ENCODE measurements at regions not wholly inside any gene's neighbourhood (a gene's known extent, or its start where the extent isn't known, plus 50 kb on each side); places are given as distances from the start of the nearest gene placed in this dataset.
A peak's percentile ranks its signal among the peaks of the same experiment; 100 is the strongest.

DNA sequence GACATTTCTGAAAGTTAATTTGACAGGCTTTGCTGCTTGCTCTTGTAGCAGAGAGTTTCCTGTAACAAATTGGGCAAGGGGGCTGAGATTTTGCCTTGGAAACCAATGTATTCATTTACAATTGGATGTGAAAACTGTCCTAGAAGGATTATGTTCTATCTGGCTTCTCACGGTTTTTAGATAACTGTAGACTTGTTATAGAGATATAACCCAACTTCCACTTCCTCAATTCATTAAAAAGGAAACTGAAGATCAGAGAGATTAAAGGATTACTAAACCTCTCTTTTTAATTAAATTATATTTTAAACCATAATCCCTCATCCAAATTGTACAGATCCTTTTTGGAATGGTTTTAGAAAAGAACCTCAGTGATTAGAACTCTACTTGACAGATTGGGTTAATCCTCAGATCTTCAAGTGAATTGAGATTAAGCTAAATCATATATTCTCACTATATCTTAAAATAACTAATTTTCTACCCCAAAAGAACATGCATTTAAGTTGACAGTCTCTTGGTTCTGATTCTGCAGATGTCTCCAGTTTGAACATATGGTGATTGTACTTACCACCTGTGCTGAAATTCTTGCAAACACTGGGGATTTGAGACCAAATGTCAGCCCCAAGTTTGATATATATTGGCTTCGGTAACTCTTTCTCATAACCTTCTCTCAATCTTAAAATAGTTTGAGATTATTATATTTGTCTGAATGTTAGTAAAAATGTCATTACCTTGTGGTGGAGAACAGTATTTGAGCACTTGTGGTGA, 130.1 kb upstream of the C9orf72 start:
- H3K9ac ChIP-seq: no peak overlapping the region
- Mint-ChIP-seq H3K4me1 (no peaks in the 10 kb centered on the region), H3K27ac (no peak overlapping the region), H3K9me3 (peaks cover 14% of the 10 kb centered on the region), H3K4me3 (no peak overlapping the region), H3K36me3 (no peaks in the 10 kb centered on the region), H3K27me3 (ENCODE audit: insufficient read depth, low read depth) (no peaks in the 10 kb centered on the region)
- no peak overlapping the region for H3K4me3 ChIP-seq
- no peaks in the 10 kb centered on the region for H3K27me3 ChIP-seq
- H3F3A ChIP-seq (ENCODE audit: low read depth): no peaks in the 10 kb centered on the region
- H3K79me2 ChIP-seq (ENCODE audit: low read depth): no peaks in the 10 kb centered on the region
- peaks cover 9% of the 10 kb centered on the region for H3K4me1 ChIP-seq
- H4K20me1 ChIP-seq (ENCODE audit: low read depth): no peaks in the 10 kb centered on the region
- no peaks in the 10 kb centered on the region for H3K9me3 ChIP-seq (ENCODE audit: low read depth)
- no peak overlapping the region for H2AFZ ChIP-seq (replicated peaks)
- TF ChIP-seq EZH2phosphoT487 (IDR thresholded peaks at IDR 0.05) (no peak), EZH2 (IDR thresholded peaks at IDR 0.05) (no peak)
- TF ChIP-seq, protein P1, sequence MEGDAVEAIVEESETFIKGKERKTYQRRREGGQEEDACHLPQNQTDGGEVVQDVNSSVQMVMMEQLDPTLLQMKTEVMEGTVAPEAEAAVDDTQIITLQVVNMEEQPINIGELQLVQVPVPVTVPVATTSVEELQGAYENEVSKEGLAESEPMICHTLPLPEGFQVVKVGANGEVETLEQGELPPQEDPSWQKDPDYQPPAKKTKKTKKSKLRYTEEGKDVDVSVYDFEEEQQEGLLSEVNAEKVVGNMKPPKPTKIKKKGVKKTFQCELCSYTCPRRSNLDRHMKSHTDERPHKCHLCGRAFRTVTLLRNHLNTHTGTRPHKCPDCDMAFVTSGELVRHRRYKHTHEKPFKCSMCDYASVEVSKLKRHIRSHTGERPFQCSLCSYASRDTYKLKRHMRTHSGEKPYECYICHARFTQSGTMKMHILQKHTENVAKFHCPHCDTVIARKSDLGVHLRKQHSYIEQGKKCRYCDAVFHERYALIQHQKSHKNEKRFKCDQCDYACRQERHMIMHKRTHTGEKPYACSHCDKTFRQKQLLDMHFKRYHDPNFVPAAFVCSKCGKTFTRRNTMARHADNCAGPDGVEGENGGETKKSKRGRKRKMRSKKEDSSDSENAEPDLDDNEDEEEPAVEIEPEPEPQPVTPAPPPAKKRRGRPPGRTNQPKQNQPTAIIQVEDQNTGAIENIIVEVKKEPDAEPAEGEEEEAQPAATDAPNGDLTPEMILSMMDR (IDR thresholded peaks at IDR 0.05): no peak
- H3K4me2 ChIP-seq: no peak overlapping the region
- no peak overlapping the region for H3K27ac ChIP-seq
- DNase-seq (ENCODE audit: low spot score): no peak
- H3K36me3 ChIP-seq: no peaks in the 10 kb centered on the region

DNA sequence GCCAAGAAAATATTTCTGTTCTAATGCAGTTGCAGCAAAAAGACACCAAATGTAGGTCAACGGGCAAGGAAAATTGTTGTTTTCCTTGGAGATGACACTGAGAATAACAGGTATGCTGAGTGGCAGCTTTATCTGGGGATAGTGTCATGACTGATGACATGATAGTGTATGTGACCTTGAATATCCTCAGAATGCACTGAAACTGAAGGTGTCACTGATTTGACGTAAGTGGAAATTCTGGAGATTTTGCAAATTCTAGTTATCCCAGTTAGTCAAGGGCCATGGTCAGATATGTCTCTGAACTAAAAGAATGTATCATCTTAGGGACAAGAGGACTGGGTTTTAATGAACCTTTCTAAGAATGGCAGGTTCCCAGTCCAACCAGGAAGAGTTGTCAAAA, 138.0 kb upstream of the C9orf72 start:
- Histone ChIP-seq H3K4me3 (no peak overlapping the region), H3F3A (ENCODE audit: low read depth) (no peaks in the 10 kb centered on the region), H3K9ac (no peak overlapping the region), H3K4me1 (peaks cover 18% of the 10 kb centered on the region), H3K27ac (no peak overlapping the region), H3K4me2 (no peak overlapping the region), H4K20me1 (ENCODE audit: low read depth) (no peaks in the 10 kb centered on the region), H2AFZ (replicated peaks) (no peak overlapping the region), H3K36me3 (no peaks in the 10 kb centered on the region), H3K79me2 (ENCODE audit: low read depth) (no peaks in the 10 kb centered on the region), H3K9me3 (ENCODE audit: low read depth) (peaks cover 5% of the 10 kb centered on the region), H3K27me3 (no peaks in the 10 kb centered on the region)
- H3K4me3 Mint-ChIP-seq: no peak overlapping the region
- H3K9me3 Mint-ChIP-seq: peaks cover 29% of the 10 kb centered on the region
- peaks cover 4% of the 10 kb centered on the region for H3K27me3 Mint-ChIP-seq (ENCODE audit: insufficient read depth, low read depth)
- H3K36me3 Mint-ChIP-seq: no peaks in the 10 kb centered on the region
- TF ChIP-seq EZH2 (IDR thresholded peaks at IDR 0.05) (no peak), EZH2phosphoT487 (IDR thresholded peaks at IDR 0.05) (no peak)
- H3K27ac Mint-ChIP-seq: no peak overlapping the region
- peaks cover 6% of the 10 kb centered on the region for H3K4me1 Mint-ChIP-seq
- DNase-seq (ENCODE audit: low spot score): no peak

DNA sequence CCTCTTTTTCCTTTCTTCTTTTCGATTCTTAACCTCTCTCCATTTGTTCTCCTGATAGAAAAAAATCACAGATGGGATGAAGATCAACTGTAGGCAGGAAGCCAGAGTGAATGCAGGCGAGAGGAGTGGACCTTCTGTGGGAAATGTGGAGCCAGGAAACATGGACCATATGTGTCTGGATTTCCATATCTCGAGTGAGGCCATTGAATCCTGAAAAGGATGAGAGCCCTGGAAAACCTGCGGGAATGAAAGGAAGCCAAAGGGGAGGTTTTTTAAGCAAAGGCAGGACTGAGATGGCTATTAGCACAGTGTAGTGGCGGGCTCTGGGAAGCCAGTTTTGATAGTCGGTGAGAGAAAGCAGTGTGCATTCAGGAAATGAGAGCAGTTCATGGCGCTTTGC, 139.5 kb upstream of the C9orf72 start:
- Histone ChIP-seq H4K20me1 (ENCODE audit: low read depth) (no peaks in the 10 kb centered on the region), H3K4me1 (peaks cover 32% of the 10 kb centered on the region), H3K27ac (no peak overlapping the region), H2AFZ (replicated peaks) (peak overlapping the region; percentile 30), H3K4me2 (no peak overlapping the region), H3K36me3 (no peaks in the 10 kb centered on the region), H3K79me2 (ENCODE audit: low read depth) (no peaks in the 10 kb centered on the region), H3K27me3 (no peaks in the 10 kb centered on the region), H3F3A (ENCODE audit: low read depth) (peaks cover 11% of the 10 kb centered on the region), H3K9me3 (ENCODE audit: low read depth) (peaks cover 5% of the 10 kb centered on the region), H3K9ac (no peak overlapping the region), H3K4me3 (no peak overlapping the region)
- Mint-ChIP-seq H3K4me1 (peaks cover 18% of the 10 kb centered on the region), H3K36me3 (no peaks in the 10 kb centered on the region), H3K27me3 (ENCODE audit: insufficient read depth, low read depth) (peaks cover 4% of the 10 kb centered on the region), H3K9me3 (peaks cover 19% of the 10 kb centered on the region), H3K4me3 (no peak overlapping the region), H3K27ac (no peak overlapping the region)
- TF ChIP-seq, protein P1 (IDR thresholded peaks at IDR 0.05): no peak
- no peak for TF ChIP-seq EZH2 (IDR thresholded peaks at IDR 0.05)
- DNase-seq (ENCODE audit: low spot score): no peak

DNA sequence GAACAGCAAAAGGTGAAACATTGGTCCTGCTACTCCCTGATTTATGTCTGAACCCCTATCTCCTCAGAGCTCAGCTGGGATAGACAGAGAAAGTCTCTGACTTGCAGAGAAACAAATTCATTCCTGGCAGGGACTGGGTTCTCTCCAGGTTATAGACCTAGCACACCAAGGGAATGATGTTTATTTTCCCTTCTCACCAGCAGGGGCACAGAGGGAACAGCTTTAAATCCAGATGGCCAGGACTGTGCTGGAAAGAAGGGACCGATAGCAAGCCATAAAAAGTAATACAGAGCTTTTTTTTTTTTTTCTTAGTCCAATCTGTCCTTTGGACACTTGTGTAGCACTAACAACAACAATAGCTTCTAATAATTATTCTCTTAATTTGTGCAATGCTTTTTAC, 141.1 kb upstream of the C9orf72 start:
- H3F3A ChIP-seq (ENCODE audit: low read depth): peaks cover 11% of the 10 kb centered on the region
- H3K9ac ChIP-seq: no peak overlapping the region
- no peaks in the 10 kb centered on the region for H4K20me1 ChIP-seq (ENCODE audit: low read depth)
- no peaks in the 10 kb centered on the region for H3K9me3 ChIP-seq (ENCODE audit: low read depth)
- TF ChIP-seq, protein P1 (IDR thresholded peaks at IDR 0.05): peak; percentile 40
- TF ChIP-seq EZH2phosphoT487 (IDR thresholded peaks at IDR 0.05) (no peak), EZH2 (IDR thresholded peaks at IDR 0.05) (no peak)
- Mint-ChIP-seq H3K4me1 (peaks cover 18% of the 10 kb centered on the region), H3K27me3 (ENCODE audit: insufficient read depth, low read depth) (peaks cover 4% of the 10 kb centered on the region), H3K27ac (no peak overlapping the region), H3K36me3 (no peaks in the 10 kb centered on the region), H3K9me3 (peaks cover 8% of the 10 kb centered on the region), H3K4me3 (no peak overlapping the region)
- no peak for DNase-seq (ENCODE audit: low spot score)
- H3K4me1 ChIP-seq: peaks cover 39% of the 10 kb centered on the region
- H3K36me3 ChIP-seq: no peaks in the 10 kb centered on the region
- no peak overlapping the region for H3K4me2 ChIP-seq
- no peak overlapping the region for H3K4me3 ChIP-seq
- H3K27ac ChIP-seq: no peak overlapping the region
- H2AFZ ChIP-seq (replicated peaks): no peak overlapping the region
- no peaks in the 10 kb centered on the region for H3K79me2 ChIP-seq (ENCODE audit: low read depth)
- H3K27me3 ChIP-seq: no peaks in the 10 kb centered on the region

All from neural progenitor cell (in vitro differentiated cells).